Immature natural killer cell (primary cell): ENCODE measurements at regions not wholly inside any gene's neighbourhood (a gene's known extent, or its start where the extent isn't known, plus 50 kb on each side); places are given as distances from the start of the nearest gene placed in this dataset.

ENCODE experiments used
- DNase-seq, 3 donors: peaks; one replicate each; pipeline ENCODE4 v3.0.0; 2022; ENCODE audit warnings: mixed read lengths in 1 of 3
- H3K27ac Mint-ChIP-seq, 6 donors: one replicate each; pipeline ENCODE4 v1.8.0; 2020; ENCODE audit warnings: mixed read lengths in 6 of 6, mild to moderate bottlenecking in 5 of 6, inconsistent platforms in 4 of 6, moderate library complexity in 3 of 6
- H3K27me3 Mint-ChIP-seq, 3 donors: one replicate each; pipeline ENCODE4 v1.8.0; 2020 to 2021; ENCODE audit warnings: low read depth in 3 of 3, mild to moderate bottlenecking in 3 of 3, mixed read lengths in 3 of 3, moderate library complexity in 3 of 3, inconsistent platforms in 1 of 3
- H3K36me3 Mint-ChIP-seq, 3 donors: one replicate each; pipeline ENCODE4 v1.8.0; 2020; ENCODE audit warnings: mixed read lengths in 3 of 3, inconsistent platforms in 2 of 3, mild to moderate bottlenecking in 2 of 3
- H3K4me1 Mint-ChIP-seq, 2 donors: one replicate each; pipeline ENCODE4 v1.8.0; 2020; ENCODE audit warnings: inconsistent platforms in 2 of 2, mild to moderate bottlenecking in 2 of 2, mixed read lengths in 2 of 2, moderate library complexity in 1 of 2
- H3K4me3 Mint-ChIP-seq, 5 donors: one replicate each; pipeline ENCODE4 v1.8.0; 2020; ENCODE audit warnings: mild to moderate bottlenecking in 5 of 5, mixed read lengths in 5 of 5, inconsistent platforms in 3 of 5, moderate library complexity in 3 of 5
- H3K9me3 Mint-ChIP-seq, 6 donors: one replicate each; pipeline ENCODE4 v1.8.0; 2020; ENCODE audit warnings: mild to moderate bottlenecking in 6 of 6, mixed read lengths in 6 of 6, inconsistent platforms in 4 of 6, moderate library complexity in 3 of 6

GRCh38 chr6:139611327-139612134 is 237.1 kb upstream of the CITED2 start:
- no peak for DNase-seq
- Mint-ChIP-seq H3K27ac (no peak overlapping the region), H3K4me3 (no peak overlapping the region), H3K27me3 (peaks cover 0 to 2% (median 1%) of the 10 kb centered on the region in 3 donors), H3K4me1 (no peaks in the 10 kb centered on the region), H3K9me3 (no peaks in the 10 kb centered on the region), H3K36me3 (no peaks in the 10 kb centered on the region)

GRCh38 chr6:139608466-139609261 is 234.2 kb upstream of the CITED2 start:
- DNase-seq: no peak
- no peaks in the 10 kb centered on the region for H3K9me3 Mint-ChIP-seq
- H3K4me1 Mint-ChIP-seq: no peaks in the 10 kb centered on the region
- no peak overlapping the region for H3K27ac Mint-ChIP-seq
- H3K36me3 Mint-ChIP-seq: no peaks in the 10 kb centered on the region
- H3K27me3 Mint-ChIP-seq: peaks cover 1 to 2% (median 1%) of the 10 kb centered on the region in 3 donors
- H3K4me3 Mint-ChIP-seq: no peak overlapping the region

- no peak overlapping the region for H3K4me3 Mint-ChIP-seq
- no peak for DNase-seq
- H3K27ac Mint-ChIP-seq: no peak overlapping the region
- no peaks in the 10 kb centered on the region for H3K36me3 Mint-ChIP-seq
- no peaks in the 10 kb centered on the region for H3K4me1 Mint-ChIP-seq
- H3K9me3 Mint-ChIP-seq: no peaks in the 10 kb centered on the region
- H3K27me3 Mint-ChIP-seq: peaks cover 0 to 2% (median 1%) of the 10 kb centered on the region in 3 donors
These were observed 230.9 kb upstream of the CITED2 start for GRCh38 chr6:139605350-139605749.

GRCh38 chr6:139603581-139603980 is 229.1 kb upstream of the CITED2 start:
- no peak for DNase-seq
- peaks cover 0 to 2% (median 0%) of the 10 kb centered on the region in 3 donors for H3K27me3 Mint-ChIP-seq
- H3K36me3 Mint-ChIP-seq: no peaks in the 10 kb centered on the region
- no peak overlapping the region for H3K4me3 Mint-ChIP-seq
- no peaks in the 10 kb centered on the region for H3K4me1 Mint-ChIP-seq
- H3K9me3 Mint-ChIP-seq: no peaks in the 10 kb centered on the region
- H3K27ac Mint-ChIP-seq: no peak overlapping the region

- H3K27ac Mint-ChIP-seq: no peak overlapping the region
These were observed 228.1 kb upstream of the CITED2 start for GRCh38 chr6:139602577-139602976.

GRCh38 chr6:139600919-139601475 is 226.5 kb upstream of the CITED2 start:
- Mint-ChIP-seq H3K27me3 (peaks cover 0 to 2% (median 0%) of the 10 kb centered on the region in 3 donors), H3K36me3 (no peaks in the 10 kb centered on the region), H3K9me3 (no peaks in the 10 kb centered on the region), H3K27ac (no peak overlapping the region), H3K4me3 (no peak overlapping the region), H3K4me1 (no peaks in the 10 kb centered on the region)
- DNase-seq: no peak

More at GRCh38 chr6:139602577-139602976, 228.1 kb upstream of the CITED2 start:
- DNase-seq: no peak
- H3K27me3 Mint-ChIP-seq: peaks cover 0 to 2% (median 0%) of the 10 kb centered on the region in 3 donors
- H3K9me3 Mint-ChIP-seq: no peaks in the 10 kb centered on the region
- no peak overlapping the region for H3K4me3 Mint-ChIP-seq
- no peaks in the 10 kb centered on the region for H3K36me3 Mint-ChIP-seq
- H3K4me1 Mint-ChIP-seq: no peaks in the 10 kb centered on the region

- peaks cover 0 to 2% (median 0%) of the 10 kb centered on the region in 3 donors for H3K27me3 Mint-ChIP-seq
- H3K27ac Mint-ChIP-seq: no peak overlapping the region
- no peak for DNase-seq
- no peaks in the 10 kb centered on the region for H3K36me3 Mint-ChIP-seq
- no peak overlapping the region for H3K4me3 Mint-ChIP-seq
- H3K4me1 Mint-ChIP-seq: no peaks in the 10 kb centered on the region
- no peaks in the 10 kb centered on the region for H3K9me3 Mint-ChIP-seq
These were observed 225.9 kb upstream of the CITED2 start for GRCh38 chr6:139600343-139600742.

GRCh38 chr6:139597771-139598755 is 223.6 kb upstream of the CITED2 start:
- Mint-ChIP-seq H3K27me3 (no peaks in the 10 kb centered on the region), H3K4me1 (no peaks in the 10 kb centered on the region), H3K4me3 (no peak overlapping the region), H3K9me3 (no peaks in the 10 kb centered on the region), H3K27ac (no peak overlapping the region), H3K36me3 (no peaks in the 10 kb centered on the region)
- no peak for DNase-seq

- H3K27me3 Mint-ChIP-seq: peaks cover 0 to 1% (median 0%) of the 10 kb centered on the region in 3 donors
- no peaks in the 10 kb centered on the region for H3K36me3 Mint-ChIP-seq
- H3K27ac Mint-ChIP-seq: no peak overlapping the region
- H3K4me3 Mint-ChIP-seq: no peak overlapping the region
- no peaks in the 10 kb centered on the region for H3K4me1 Mint-ChIP-seq
- no peaks in the 10 kb centered on the region for H3K9me3 Mint-ChIP-seq
- DNase-seq: no peak
These were observed 222.8 kb upstream of the CITED2 start for GRCh38 chr6:139597087-139597763.

GRCh38 chr6:139595183-139595582 is 220.7 kb upstream of the CITED2 start:
- Mint-ChIP-seq H3K4me1 (peaks cover 0 to 4% of the 10 kb centered on the region in 2 donors), H3K9me3 (no peaks in the 10 kb centered on the region), H3K4me3 (no peak overlapping the region), H3K36me3 (no peaks in the 10 kb centered on the region), H3K27me3 (peaks cover 0 to 3% (median 3%) of the 10 kb centered on the region in 3 donors), H3K27ac (no peak overlapping the region)
- DNase-seq: no peak

GRCh38 chr6:139594333-139594965 is 220.0 kb upstream of the CITED2 start:
- no peaks in the 10 kb centered on the region for H3K9me3 Mint-ChIP-seq
- H3K4me1 Mint-ChIP-seq: peaks cover 0 to 4% of the 10 kb centered on the region in 2 donors
- no peaks in the 10 kb centered on the region for H3K36me3 Mint-ChIP-seq
- H3K4me3 Mint-ChIP-seq: no peak overlapping the region
- no peak for DNase-seq
- no peak overlapping the region for H3K27ac Mint-ChIP-seq
- H3K27me3 Mint-ChIP-seq: peaks cover 0 to 3% (median 3%) of the 10 kb centered on the region in 3 donors

- Mint-ChIP-seq H3K4me1 (peaks cover 0 to 4% of the 10 kb centered on the region in 2 donors), H3K4me3 (no peak overlapping the region), H3K36me3 (no peaks in the 10 kb centered on the region), H3K27ac (no peak overlapping the region), H3K9me3 (no peaks in the 10 kb centered on the region), H3K27me3 (peaks cover 0 to 5% (median 3%) of the 10 kb centered on the region in 3 donors)
- no peak for DNase-seq
These were observed 218.6 kb upstream of the CITED2 start for GRCh38 chr6:139593081-139593480.
